ENCODE measurements at regions not wholly inside any gene's neighbourhood (a gene's known extent, or its start where the extent isn't known, plus 50 kb on each side); places are given as distances from the start of the nearest gene placed in this dataset.

DNA sequence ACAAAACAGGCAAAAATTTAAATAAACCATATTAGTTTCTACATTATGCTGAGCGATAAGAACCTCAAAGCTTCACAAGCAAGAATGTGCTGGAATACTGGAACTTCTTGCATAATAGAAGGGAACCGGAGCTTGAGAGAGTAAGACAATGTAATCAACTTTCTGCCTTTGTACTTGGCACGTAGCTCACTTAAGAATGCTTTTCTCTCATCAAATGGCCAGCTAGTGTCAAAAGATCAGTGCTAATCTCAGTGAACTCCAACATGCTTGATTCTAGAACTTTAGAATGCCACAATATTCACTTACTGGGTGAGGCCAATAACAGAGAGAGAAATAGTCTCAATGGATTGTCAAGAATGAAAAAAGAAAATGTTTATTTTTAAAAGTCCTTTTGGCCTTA is 486.1 kb upstream of the LRRC7 start:
- ATAC-seq (ENCODE audit: low read depth) (no peak), DNase-seq (no peak)
- Mint-ChIP-seq H3K27ac (no peak overlapping the region), H3K9me3 (peaks cover 6% of the 10 kb centered on the region), H3K27me3 (no peaks in the 10 kb centered on the region), H3K36me3 (ENCODE audit: low read depth) (no peaks in the 10 kb centered on the region), H3K4me3 (no peak overlapping the region), H3K4me1 (no peaks in the 10 kb centered on the region)
- intact Hi-C loops (cut with micrococcal nuclease) = no loop called here
- POLR2A ChIA-PET = no interaction called here
- CTCF ChIA-PET = no interaction called here
- TF ChIP-seq CTCF (IDR thresholded peaks at IDR 0.05) = no peak

DNA sequence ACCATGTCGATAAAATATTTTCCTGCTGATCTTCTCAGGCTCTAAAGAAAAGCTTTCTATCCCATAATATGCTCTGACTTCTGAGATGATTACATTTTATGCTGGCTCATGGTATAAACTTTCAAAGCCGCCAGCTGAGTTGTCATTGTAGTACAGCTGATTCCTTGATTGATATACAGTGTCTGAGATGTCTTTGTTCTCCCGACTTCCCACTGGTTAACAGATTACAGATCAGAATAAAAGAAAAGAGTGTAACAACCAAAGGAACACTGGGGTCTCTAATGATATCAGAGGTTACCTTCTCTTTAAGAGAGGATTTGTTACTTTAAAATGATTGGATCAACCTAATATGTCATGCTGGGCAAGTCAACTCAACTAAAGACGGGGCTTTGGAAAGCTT is 485.4 kb upstream of the LRRC7 start:
- H3K9me3 Mint-ChIP-seq = peaks cover 7% of the 10 kb centered on the region
- H3K4me1 Mint-ChIP-seq = no peaks in the 10 kb centered on the region
- H3K4me3 Mint-ChIP-seq = no peak overlapping the region
- H3K36me3 Mint-ChIP-seq (ENCODE audit: low read depth) = no peaks in the 10 kb centered on the region
- H3K27me3 Mint-ChIP-seq = no peaks in the 10 kb centered on the region
- ChIA-PET POLR2A (no interaction called here), CTCF (no interaction called here)
- TF ChIP-seq CTCF (IDR thresholded peaks at IDR 0.05) = no peak
- intact Hi-C loops (cut with micrococcal nuclease) = no loop called here
- DNase-seq (no peak), ATAC-seq (ENCODE audit: low read depth) (no peak)
- no peak overlapping the region for H3K27ac Mint-ChIP-seq

GRCh38 chr1:69086148-69086547 is 481.6 kb upstream of the LRRC7 start:
- intact Hi-C loops (cut with micrococcal nuclease) = no loop called here
- no peak for TF ChIP-seq CTCF (IDR thresholded peaks at IDR 0.05)
- no peak overlapping the region for H3K27ac Mint-ChIP-seq
- no peaks in the 10 kb centered on the region for H3K4me1 Mint-ChIP-seq
- DNase-seq (no peak), ATAC-seq (ENCODE audit: low read depth) (no peak)
- peaks cover 17% of the 10 kb centered on the region for H3K9me3 Mint-ChIP-seq
- ChIA-PET POLR2A (no interaction called here), CTCF (no interaction called here)
- no peaks in the 10 kb centered on the region for H3K36me3 Mint-ChIP-seq (ENCODE audit: low read depth)
- H3K27me3 Mint-ChIP-seq = no peaks in the 10 kb centered on the region
- H3K4me3 Mint-ChIP-seq = no peak overlapping the region

- Mint-ChIP-seq H3K4me1 (no peaks in the 10 kb centered on the region), H3K27me3 (no peaks in the 10 kb centered on the region), H3K36me3 (ENCODE audit: low read depth) (no peaks in the 10 kb centered on the region), H3K9me3 (peaks cover 21% of the 10 kb centered on the region), H3K4me3 (no peak overlapping the region), H3K27ac (no peak overlapping the region)
- DNase-seq (no peak), ATAC-seq (ENCODE audit: low read depth) (no peak)
- intact Hi-C loops (cut with micrococcal nuclease) = no loop called here
- POLR2A ChIA-PET = interaction anchor here (0.6 kb wide), 1 partner anchor 15 kb away, joined by 3 read pairs; no protein-coding TSS in a partner anchor
- CTCF ChIA-PET = interaction anchor here (0.6 kb wide), 1 partner anchor 26 kb away, joined by 3 read pairs; no protein-coding TSS in a partner anchor
- no peak for TF ChIP-seq CTCF (IDR thresholded peaks at IDR 0.05)
Measured at GRCh38 chr1:69088571-69088970, 479.2 kb upstream of the LRRC7 start.

GRCh38 chr1:69090170-69090569 is 477.6 kb upstream of the LRRC7 start:
- POLR2A ChIA-PET = no interaction called here
- ATAC-seq (ENCODE audit: low read depth) (no peak), DNase-seq (no peak)
- CTCF ChIA-PET = no interaction called here
- Mint-ChIP-seq H3K27ac (no peak overlapping the region), H3K36me3 (ENCODE audit: low read depth) (no peaks in the 10 kb centered on the region), H3K4me3 (no peak overlapping the region), H3K27me3 (no peaks in the 10 kb centered on the region), H3K4me1 (no peaks in the 10 kb centered on the region), H3K9me3 (peaks cover 17% of the 10 kb centered on the region)
- TF ChIP-seq CTCF (IDR thresholded peaks at IDR 0.05) = no peak
- intact Hi-C loops (cut with micrococcal nuclease) = no loop called here

All from activated B cell treated with CpG ODN at 0.5 μM for 24 hours (primary cell).